GM12874 (cell line): ENCODE measurements at regions not wholly inside any gene's neighbourhood (a gene's known extent, or its start where the extent isn't known, plus 50 kb on each side); places are given as distances from the start of the nearest gene placed in this dataset.

Experiments
- TF ChIP-seq, protein P1 (sequence below): IDR thresholded peaks from 2 replicates; pipeline ENCODE4 v1.5.1; 2011; ENCODE audit warnings: low read depth, mild to moderate bottlenecking, control low read depth, low read length, moderate library complexity; ENCODE audit not compliant: insufficient read depth

GRCh38 chr2:207363761-207364290, 165.9 kb upstream of the CREB1 start:
- TF ChIP-seq, protein P1, sequence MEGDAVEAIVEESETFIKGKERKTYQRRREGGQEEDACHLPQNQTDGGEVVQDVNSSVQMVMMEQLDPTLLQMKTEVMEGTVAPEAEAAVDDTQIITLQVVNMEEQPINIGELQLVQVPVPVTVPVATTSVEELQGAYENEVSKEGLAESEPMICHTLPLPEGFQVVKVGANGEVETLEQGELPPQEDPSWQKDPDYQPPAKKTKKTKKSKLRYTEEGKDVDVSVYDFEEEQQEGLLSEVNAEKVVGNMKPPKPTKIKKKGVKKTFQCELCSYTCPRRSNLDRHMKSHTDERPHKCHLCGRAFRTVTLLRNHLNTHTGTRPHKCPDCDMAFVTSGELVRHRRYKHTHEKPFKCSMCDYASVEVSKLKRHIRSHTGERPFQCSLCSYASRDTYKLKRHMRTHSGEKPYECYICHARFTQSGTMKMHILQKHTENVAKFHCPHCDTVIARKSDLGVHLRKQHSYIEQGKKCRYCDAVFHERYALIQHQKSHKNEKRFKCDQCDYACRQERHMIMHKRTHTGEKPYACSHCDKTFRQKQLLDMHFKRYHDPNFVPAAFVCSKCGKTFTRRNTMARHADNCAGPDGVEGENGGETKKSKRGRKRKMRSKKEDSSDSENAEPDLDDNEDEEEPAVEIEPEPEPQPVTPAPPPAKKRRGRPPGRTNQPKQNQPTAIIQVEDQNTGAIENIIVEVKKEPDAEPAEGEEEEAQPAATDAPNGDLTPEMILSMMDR = no peak

DNA sequence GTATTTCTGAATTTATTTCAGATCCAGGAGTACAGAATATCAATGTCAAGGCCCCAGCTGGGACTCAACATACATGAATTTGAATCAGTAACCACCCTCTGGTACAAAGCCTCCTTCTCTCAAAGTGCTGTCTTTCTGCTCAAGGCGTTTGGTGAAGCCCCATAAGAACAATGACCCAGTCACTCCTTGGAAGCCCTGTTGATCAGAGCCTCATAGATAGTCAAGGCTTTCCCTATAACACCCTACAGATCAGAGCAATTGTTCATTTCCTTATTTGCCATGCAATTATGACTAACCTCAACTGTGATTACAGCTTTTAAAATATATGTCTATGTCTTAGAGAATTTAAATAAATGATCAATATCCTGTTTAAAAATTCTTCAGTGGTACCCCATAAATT, 159.1 kb upstream of the CREB1 start:
- TF ChIP-seq, protein P1 = no peak

GRCh38 chr2:207371877-207372276, 157.9 kb upstream of the CREB1 start:
- TF ChIP-seq, protein P1 = no peak

GRCh38 chr2:207372483-207372882, 157.3 kb upstream of the CREB1 start:
- TF ChIP-seq, protein P1 = no peak

DNA sequence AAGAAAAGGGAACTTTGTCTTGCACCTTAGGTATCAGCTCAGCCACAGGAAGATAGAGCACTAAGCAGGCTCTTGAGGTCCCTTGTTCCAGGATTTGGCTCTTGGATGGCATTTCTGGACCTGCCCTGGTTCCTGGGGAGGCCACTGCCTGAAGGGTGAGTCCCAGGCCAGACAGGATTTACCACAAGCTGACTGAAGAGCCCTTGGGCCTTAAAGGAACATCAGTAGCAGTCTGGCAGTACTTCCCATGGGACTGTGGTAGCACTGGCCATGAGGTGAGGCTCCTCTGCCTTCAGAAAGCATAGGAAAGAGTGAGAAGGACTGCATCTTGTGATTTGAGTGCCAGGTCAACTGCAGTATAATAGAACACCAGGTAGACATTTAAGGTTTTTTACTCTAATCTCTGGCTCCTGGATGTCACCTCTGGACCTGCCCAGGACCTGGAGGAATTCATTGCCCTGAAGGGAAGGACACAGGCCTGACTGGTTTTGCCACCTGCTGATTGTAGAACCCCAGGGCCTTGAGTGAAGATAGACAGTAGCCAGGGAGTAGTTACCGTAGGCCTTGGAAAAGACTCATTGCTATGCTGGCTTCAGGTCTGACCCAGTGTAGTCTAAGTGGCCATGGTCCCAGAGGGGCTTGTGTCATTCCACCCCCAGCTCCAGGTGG, 154.4 kb upstream of the CREB1 start:
- TF ChIP-seq, protein P1 = no peak

DNA sequence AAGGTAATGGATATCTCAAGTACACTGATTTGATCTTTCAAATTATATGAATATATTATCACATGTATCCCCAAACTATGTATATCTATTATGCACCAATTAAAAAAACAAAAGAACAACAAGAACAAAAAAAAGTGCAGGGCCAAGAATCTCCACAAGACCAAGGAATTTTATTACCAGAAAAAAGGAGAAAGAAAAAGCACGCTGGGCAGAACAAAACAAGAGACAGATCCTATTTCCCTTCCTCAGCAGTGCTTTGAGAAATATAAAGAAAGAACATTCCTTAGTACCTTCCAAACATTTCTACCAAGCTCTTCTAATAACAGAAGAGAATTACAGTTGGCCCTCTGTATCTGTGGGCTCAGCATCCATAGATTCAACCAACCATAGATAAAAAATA, 144.7 kb upstream of the CREB1 start:
- TF ChIP-seq, protein P1 = no peak

- TF ChIP-seq, protein P1 = no peak
Measured at GRCh38 chr2:207385903-207386302, 143.9 kb upstream of the CREB1 start.
